ENCODE measurements at regions not wholly inside any gene's neighbourhood (a gene's known extent, or its start where the extent isn't known, plus 50 kb on each side); places are given as distances from the start of the nearest gene placed in this dataset.

DNA sequence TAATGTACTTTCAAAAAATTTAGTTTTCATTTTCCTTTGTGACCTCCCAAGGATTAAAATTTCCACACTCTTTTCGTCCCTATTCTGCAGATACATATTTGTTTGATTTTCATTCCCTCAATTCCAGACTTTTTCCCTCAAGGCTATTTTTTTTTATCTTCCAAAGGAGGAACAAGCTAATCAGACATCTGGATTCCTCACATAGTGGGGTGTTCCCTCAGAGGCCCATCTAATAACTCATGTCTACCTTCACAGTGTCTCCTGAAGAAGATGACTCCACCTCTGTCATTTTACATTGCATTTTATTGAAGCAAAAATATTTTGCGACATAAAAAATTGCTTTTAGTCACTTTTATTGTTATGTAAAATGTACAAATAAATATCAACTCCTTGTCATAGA, 122.2 kb downstream of the RFPL4B start (continued):
- TF ChIP-seq ZNF274 (IDR thresholded peaks at IDR 0.05; ENCODE audit: low read depth, low read length) (no peak), CBX3 (IDR thresholded peaks at IDR 0.05; ENCODE audit: low read depth) (no peak), POLR2A (IDR thresholded peaks at IDR 0.05; ENCODE audit: borderline replicate concordance, extremely low read depth, insufficient read depth, insufficient read length) (no peak), EZH2phosphoT487 (IDR thresholded peaks at IDR 0.05; ENCODE audit: borderline replicate concordance) (no peak), YY1 (IDR thresholded peaks at IDR 0.05; ENCODE audit: extremely low read depth, insufficient replicate concordance, low read depth, low read length) (no peak), RAD21 (IDR thresholded peaks at IDR 0.05; ENCODE audit: low read depth) (no peak), CEBPB (IDR thresholded peaks at IDR 0.05; ENCODE audit: low read depth) (no peak)
- TF ChIP-seq, protein P1, sequence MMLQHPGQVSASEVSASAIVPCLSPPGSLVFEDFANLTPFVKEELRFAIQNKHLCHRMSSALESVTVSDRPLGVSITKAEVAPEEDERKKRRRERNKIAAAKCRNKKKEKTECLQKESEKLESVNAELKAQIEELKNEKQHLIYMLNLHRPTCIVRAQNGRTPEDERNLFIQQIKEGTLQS (IDR thresholded peaks at IDR 0.05), result no peak
- TF ChIP-seq, protein P2, sequence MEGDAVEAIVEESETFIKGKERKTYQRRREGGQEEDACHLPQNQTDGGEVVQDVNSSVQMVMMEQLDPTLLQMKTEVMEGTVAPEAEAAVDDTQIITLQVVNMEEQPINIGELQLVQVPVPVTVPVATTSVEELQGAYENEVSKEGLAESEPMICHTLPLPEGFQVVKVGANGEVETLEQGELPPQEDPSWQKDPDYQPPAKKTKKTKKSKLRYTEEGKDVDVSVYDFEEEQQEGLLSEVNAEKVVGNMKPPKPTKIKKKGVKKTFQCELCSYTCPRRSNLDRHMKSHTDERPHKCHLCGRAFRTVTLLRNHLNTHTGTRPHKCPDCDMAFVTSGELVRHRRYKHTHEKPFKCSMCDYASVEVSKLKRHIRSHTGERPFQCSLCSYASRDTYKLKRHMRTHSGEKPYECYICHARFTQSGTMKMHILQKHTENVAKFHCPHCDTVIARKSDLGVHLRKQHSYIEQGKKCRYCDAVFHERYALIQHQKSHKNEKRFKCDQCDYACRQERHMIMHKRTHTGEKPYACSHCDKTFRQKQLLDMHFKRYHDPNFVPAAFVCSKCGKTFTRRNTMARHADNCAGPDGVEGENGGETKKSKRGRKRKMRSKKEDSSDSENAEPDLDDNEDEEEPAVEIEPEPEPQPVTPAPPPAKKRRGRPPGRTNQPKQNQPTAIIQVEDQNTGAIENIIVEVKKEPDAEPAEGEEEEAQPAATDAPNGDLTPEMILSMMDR (IDR thresholded peaks at IDR 0.05 in 2 of 3, conservative IDR thresholded peaks at IDR 0.05 in 1 of 3; ENCODE audit: borderline replicate concordance in 1 of 3, insufficient read depth in 1 of 3, low read depth in 2 of 3, low read length in 2 of 3), result no peak

DNA sequence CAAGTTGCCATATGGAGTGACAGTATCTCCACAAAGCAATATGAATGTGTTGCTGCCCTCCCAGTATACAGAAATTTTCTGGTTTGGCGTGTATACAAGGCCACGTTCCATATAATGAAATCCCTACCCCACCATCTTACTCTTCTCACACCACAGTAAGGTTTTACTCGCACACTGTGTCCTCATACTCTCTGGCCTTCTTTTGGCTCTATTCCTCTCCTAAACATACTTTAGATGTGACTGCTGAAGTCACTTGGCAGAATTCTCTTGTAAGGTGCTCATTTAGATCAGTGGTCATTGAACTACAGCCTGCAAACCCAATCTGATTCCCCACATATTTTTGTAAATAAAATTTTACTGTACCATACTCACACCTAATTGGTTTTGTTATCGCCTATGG, 123.2 kb downstream of the RFPL4B start:
- Histone ChIP-seq H3K4me2 (ENCODE audit: low read length) (no peak overlapping the region), H3K9me3 (ENCODE audit: control insufficient read depth in 1 of 2, insufficient read depth in 1 of 2, low read depth in 1 of 2, low read length in 2 of 2) (no peaks in the 10 kb centered on the region), H3K27ac (ENCODE audit: low read depth, low read length) (no peak overlapping the region), H4K20me1 (ENCODE audit: insufficient read depth) (no peaks in the 10 kb centered on the region), H3K27me3 (ENCODE audit: insufficient read depth, low read length) (no peaks in the 10 kb centered on the region), H3K36me3 (ENCODE audit: control insufficient read depth in 1 of 2, insufficient read depth in 2 of 2, low read length in 2 of 2) (no peaks in the 10 kb centered on the region), H3K4me1 (ENCODE audit: control insufficient read depth in 1 of 2, insufficient read depth in 2 of 2, low read length in 2 of 2) (peaks cover 0 to 17% of the 10 kb centered on the region in 2 experiments; a peak in 2 of 4 replicates), H3K79me2 (ENCODE audit: insufficient read depth, low read length) (no peaks in the 10 kb centered on the region), H2AFZ (ENCODE audit: low read depth, low read length, poor library complexity, severe bottlenecking) (peak overlapping the region; percentile 53), H3K9ac (ENCODE audit: low read length) (no peak overlapping the region), H3K4me3 (replicated peaks in 1 of 2; ENCODE audit: low read depth in 1 of 2, low read length in 2 of 2) (no peak overlapping the region), H3K9me2 (ENCODE audit: insufficient read depth) (no peaks in the 10 kb centered on the region)
- TF ChIP-seq ELF1 (IDR thresholded peaks at IDR 0.05; ENCODE audit: borderline replicate concordance, low read depth) (no peak), TCF7L2 (IDR thresholded peaks at IDR 0.05; ENCODE audit: borderline replicate concordance, extremely low read depth, insufficient read depth, insufficient read length) (no peak), RAD21 (IDR thresholded peaks at IDR 0.05; ENCODE audit: low read depth) (no peak), POLR2A (IDR thresholded peaks at IDR 0.05; ENCODE audit: borderline replicate concordance, extremely low read depth, insufficient read depth, insufficient read length) (no peak), EZH2phosphoT487 (IDR thresholded peaks at IDR 0.05; ENCODE audit: borderline replicate concordance) (no peak), SP1 (IDR thresholded peaks at IDR 0.05; ENCODE audit: low read depth) (no peak), EZH2 (IDR thresholded peaks at IDR 0.05) (no peak), POLR2AphosphoS5 (IDR thresholded peaks at IDR 0.05; ENCODE audit: low read depth, low read length) (no peak), EGR1 (IDR thresholded peaks at IDR 0.05; ENCODE audit: low read depth) (no peak), SRF (IDR thresholded peaks at IDR 0.05; ENCODE audit: low read depth) (no peak)
- no peak for ATAC-seq
- no TSS peak for BruUV-seq (replicated peaks)
- ChIA-PET RAD21 (ENCODE audit: low non-redundant PET in 1 of 2, low total read pairs in 2 of 2, uncharacterized antibody in 2 of 2, unreplicated experiment in 2 of 2) (no interaction called here), CTCF (no interaction called here), POLR2A (no interaction called here)
- DNase-seq (ENCODE audit: low read depth, low spot score), result no peak
- intact Hi-C loops (cut with micrococcal nuclease), result no loop called here
